Activated gamma-delta T cell treated with Interleukin-2 at 50 U/mL for 16 hours (primary cell): ENCODE measurements at regions not wholly inside any gene's neighbourhood (a gene's known extent, or its start where the extent isn't known, plus 50 kb on each side); places are given as distances from the start of the nearest gene placed in this dataset.
"Not testable (repeated sequence)": the region's sequence is repeated elsewhere in the genome, so short reads cannot be mapped to it uniquely, and the experiment has no call there.

ENCODE experiments used
- DNase-seq: peaks from one replicate; pipeline ENCODE4 v3.0.0-alpha.2; 2020

DNA sequence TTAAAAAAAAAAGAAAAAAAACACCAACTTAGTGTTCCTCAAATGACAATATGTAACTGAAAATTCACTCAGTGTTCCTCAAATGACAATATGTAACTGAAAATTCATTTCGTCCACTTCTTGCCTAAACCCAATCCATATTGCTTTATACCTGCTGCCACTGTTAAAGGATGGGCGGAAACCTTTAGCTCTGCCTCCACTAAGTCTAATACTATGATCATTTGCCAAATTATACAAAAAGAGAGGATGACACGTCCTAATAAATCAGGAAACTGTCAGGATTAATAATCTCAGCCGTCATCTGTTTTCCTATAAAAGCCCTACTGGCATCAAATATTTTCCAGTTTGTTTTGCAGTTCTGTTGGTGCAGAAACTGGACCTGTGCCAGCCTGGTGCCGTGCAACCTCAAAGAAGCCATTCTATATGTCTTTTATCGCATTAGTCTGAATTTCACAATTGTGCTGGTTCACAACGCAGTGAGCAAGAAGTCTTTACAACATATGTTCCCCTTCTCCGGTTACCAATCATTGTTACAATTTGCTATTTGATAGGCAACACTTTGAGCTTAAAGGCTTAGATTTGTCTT is 160.4 kb upstream of the KCNH8 start:
- DNase-seq: no peak

DNA sequence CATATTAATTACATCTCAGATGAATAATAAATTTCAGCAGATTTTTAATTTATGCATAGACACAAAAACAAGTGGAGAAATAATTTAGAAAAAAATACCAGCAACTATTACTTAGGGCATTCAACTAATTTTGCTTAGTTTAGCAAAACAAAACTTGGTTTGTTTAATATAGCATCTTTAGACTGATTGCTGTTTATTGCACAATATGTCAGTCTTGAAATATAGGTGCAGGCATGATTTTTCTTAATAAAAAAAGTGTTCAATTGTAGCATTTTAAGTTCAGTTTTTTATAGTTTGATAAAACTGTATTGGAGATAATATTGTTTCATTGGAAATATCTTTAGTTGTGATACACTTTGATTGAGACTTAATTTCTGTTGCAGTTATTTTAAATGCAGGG is 161.2 kb upstream of the KCNH8 start:
- no peak for DNase-seq

GRCh38 chr3:18982920-18983319 is 165.4 kb upstream of the KCNH8 start:
- no peak for DNase-seq

- DNase-seq: not testable (repeated sequence)
Measured at GRCh38 chr3:18976102-18976501, 172.2 kb upstream of the KCNH8 start.

DNA sequence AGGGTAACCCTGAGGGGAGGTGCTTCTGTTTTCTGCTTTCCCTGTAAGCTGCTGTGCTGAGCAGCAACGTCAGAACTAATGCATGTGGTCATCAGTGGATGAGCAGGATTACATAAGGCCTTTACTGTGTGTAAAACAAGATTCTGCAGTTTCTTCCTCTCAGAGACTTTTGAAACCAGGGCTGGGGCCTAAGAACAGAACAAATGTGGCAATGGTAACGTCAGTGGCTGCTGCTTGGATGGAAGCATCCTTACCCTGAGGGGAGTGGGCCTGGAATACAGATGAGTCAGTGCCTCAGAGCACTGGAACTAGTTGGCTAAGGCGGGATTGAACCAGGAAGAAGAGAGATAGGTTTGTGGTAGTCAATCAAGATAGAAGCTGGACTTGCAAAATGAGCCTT is 180.2 kb upstream of the KCNH8 start:
- no peak for DNase-seq

DNA sequence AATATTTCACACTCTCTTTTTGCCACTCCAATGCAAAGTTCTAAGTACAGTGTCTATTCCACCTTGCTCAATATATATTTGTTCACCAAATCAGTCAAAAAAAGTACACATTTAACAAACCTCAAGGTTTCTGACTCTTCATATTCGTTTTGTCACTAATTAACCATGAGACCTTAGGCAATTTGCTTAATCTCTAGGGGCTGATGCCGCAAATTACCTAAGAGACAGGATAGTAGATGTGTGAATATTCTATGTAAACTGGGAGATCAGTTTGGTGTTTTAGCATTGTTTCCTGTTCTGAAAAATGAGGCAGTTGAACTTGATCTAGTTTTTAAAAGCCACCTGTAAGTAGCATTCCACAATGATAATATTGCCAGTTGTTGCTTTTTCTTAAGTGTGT is 182.5 kb upstream of the KCNH8 start:
- DNase-seq: no peak

- DNase-seq: no peak
Measured at GRCh38 chr3:18964640-18965039, 183.7 kb upstream of the KCNH8 start.

- no peak for DNase-seq
Measured at GRCh38 chr3:18951333-18951732, 197.0 kb upstream of the KCNH8 start.

- DNase-seq: no peak
Measured at GRCh38 chr3:18946524-18946923, 201.8 kb upstream of the KCNH8 start.

- no peak for DNase-seq
Measured at GRCh38 chr3:18937574-18937973, 210.7 kb upstream of the KCNH8 start.

DNA sequence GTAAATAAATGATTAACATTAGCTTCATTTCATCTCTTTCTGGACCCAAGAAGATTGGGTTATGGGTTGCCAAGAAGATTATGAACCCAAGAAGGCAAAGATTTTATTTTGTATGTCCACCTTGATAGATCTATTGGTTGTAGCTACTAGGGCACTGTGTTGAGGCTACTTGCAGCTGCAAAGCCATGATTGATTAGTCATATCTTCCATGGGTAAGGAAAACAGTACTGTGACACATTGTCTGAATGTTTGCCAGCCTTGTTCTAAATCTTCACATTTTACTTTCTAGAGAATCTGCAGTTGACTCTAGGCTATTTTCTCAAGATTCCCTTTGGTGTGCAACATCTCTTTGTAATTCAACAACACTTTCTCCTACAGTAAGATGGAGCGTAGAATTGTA is 229.2 kb upstream of the KCNH8 start:
- DNase-seq: no peak

DNA sequence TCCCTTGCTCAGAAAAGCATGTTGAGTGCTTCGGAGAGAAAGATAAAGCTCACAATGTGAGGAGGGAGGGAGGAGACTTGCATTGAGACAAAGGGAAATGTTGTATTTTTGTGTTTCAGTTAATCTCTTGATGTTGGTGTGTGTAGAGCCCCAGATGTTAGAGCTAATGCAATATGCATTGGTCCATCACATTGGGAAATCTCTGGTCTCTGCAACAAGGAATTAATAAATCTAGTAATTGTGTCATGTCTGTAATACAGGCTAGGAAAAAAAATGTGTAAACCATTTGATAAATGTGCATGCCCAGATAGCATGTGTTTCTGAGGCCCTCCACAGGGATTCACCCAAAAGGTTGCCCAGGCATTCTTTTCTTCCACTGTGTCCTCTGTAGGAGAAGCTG is 230.4 kb upstream of the KCNH8 start:
- DNase-seq: no peak

DNA sequence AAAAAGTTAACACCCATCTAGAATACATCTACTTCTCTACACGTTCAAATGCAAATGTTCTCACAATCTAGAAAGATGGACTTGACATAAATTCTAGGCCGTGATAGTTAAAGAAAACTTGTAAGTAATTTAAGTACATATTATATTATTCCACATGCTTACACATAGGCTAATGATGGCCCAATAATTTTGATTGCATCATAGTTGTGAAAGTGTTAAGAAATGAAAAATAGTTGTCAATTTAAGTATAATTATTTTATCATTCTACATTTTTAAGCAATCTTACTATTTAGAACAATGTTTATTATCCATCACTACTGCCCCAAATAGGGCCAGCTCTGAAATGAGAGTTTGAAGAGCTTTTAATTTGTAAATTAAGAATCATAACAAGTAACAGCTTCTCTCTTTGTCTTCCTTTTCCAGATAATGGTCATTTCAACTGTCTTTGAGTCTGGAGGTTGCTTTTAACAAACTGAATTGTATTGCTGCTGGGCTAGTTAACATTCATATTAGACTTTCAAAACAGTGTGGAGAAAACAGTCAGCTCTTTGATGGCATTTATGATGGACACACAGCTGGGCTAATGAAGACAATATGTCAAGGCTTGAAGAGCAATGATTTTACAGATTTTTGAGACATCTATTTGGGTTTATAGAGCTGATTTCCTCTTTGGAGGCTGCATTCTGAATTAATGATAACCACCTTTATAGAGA is 246.1 kb upstream of the KCNH8 start:
- DNase-seq: no peak

DNA sequence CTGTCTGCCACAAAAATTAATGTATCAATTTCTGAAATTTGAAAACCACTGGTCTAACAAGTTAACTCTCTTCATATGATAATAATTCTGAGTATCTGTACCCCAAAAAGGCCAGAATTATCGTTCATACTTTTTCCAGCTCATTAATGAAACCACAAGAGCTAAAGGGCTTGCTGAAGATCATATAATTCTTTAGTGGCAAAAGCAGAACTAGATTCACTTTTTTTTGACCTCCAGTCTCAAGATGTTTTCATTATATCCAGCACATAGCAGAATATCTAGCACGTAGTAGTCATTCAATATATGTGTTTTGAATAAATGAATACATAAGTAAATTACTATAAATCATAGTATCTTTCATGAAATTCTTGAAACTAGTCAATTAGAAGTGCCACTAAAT is 246.7 kb upstream of the KCNH8 start:
- no peak for DNase-seq

DNA sequence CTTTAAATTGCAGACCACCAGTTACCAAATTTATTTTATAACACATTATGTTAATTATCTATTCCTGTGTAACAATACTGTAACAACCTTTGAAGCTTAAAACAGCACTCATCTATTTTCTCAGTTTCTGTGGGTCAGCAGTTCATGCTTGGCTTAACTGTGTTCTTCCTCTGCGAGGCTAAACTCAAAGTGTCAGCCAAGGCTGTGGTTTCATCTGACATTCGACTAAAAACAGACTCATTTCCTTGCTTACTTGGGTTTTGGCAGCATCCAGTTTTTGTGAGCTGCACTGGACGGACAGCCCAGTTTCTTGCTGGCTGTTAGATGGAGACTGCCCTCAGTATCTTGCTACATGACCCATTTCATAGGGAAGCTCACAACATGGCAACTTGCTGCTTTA is 247.3 kb upstream of the KCNH8 start:
- DNase-seq: no peak

GRCh38 chr3:18898911-18899310 is 249.4 kb upstream of the KCNH8 start:
- DNase-seq: no peak

DNA sequence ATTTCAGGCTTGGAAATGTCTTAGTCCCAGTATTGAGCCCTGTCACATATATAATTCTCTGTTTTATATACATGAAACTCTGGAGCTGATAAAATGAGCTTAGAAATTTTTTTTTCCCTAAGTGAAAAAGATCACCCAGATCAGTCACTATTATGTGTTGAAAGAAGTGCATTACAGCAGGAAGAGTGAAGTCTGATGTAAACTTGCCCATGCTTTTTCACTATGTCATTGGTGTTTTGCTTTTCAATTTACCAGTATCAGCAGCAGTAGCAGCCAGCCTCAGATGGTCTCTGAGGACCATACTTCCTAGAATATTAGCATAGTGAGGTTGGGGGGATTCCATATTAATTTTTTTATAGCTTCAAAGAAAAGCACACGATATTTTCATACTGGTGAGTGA is 255.6 kb upstream of the KCNH8 start:
- no peak for DNase-seq

- DNase-seq: no peak
Measured at GRCh38 chr3:18892047-18892446, 256.3 kb upstream of the KCNH8 start.

- no peak for DNase-seq
Measured at GRCh38 chr3:18891641-18892040, 256.7 kb upstream of the KCNH8 start.

- no peak for DNase-seq
Measured at GRCh38 chr3:18890449-18890848, 257.9 kb upstream of the KCNH8 start.

GRCh38 chr3:18888819-18889218 is 259.5 kb upstream of the KCNH8 start:
- no peak for DNase-seq

DNA sequence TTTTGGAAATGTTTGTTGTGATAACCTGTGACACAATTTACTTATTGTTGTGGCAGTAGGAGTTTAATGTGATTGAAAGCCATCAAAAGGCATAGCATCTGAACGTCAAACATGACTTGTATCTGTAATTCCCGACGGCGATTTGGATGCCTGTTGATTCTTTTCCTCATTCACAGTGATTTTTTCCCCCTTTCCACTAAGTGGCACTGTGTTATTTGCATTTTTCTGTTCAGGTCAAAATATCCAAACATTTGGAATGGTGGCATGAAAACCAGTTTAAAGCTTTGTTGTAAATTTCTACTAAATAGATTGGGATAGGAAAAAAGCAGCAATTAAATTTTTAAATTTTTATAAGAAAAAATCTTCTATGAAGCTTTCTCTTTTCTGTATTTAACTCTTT is 259.9 kb upstream of the KCNH8 start:
- no peak for DNase-seq

DNA sequence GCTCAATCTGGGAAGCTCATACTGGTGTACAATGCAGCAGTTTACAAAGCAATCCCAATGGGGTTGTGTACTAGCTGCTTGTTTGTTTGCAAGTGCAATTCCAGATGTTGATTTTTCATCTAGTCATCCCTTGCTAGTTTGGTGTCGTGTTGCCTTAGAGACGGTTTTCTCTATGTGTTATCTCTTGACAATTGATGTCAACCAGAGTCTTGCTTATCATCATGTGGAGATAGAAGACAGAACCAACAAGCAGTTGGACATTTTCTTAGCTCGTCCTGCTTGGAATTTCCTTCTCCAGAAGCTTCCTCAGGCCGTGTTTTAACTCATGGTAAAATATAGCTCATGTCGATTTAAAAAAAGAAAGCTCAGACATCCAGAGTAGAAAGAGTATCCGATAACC is 262.0 kb upstream of the KCNH8 start:
- DNase-seq: no peak

DNA sequence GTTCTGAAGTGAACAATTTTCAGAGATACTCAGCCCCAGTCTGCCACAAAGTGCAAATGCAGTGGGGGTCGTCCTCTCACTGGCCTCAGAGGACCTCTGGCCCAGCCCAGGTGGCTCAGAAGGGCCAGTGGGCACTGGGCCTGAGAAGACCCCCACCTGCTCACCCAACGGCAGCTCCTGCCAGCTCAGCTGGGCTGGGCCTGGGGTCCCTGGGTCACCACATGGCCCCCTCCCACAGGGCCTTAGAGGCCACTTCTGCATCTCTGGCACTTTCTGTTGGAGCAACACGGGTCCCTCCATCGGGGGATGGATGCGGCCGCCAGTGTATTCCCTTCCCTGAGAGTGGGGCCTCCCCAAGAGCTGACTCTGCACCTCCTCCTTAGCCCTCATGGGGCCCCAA is 262.7 kb upstream of the KCNH8 start:
- no peak for DNase-seq

DNA sequence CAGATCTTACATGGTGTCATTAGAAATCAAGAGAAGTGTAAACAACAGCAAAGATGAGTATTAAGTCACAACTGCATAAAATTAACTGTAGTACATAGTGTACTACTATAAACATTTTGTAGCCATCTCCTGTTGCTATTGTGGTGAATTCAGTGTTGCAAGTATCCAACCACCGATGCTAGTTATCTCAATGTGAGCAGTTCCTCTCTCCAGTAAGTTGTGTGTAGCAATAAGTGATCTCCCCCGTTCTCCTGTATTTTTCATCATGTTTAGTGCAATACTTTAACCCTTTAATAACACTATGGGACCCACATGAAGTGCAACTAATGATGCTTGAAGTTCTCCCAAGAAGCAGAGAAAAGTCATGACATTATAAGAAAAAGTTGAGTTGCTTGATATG is 264.7 kb upstream of the KCNH8 start:
- no peak for DNase-seq
